Peyer's patch (tissue), 4 donors: ENCODE measurements at regions not wholly inside any gene's neighbourhood (a gene's known extent, or its start where the extent isn't known, plus 50 kb on each side); places are given as distances from the start of the nearest gene placed in this dataset.
"Not testable (repeated sequence)": the region's sequence is repeated elsewhere in the genome, so short reads cannot be mapped to it uniquely, and the experiment has no call there.

Experiments used
- DNase-seq, 3 donors: peaks; one replicate each; pipeline ENCODE4 v3.0.0-alpha.2; 2017 to 2019
- H3K27ac ChIP-seq, 4 donors: fragments of 200-600 bp; sonication (generic); one replicate each; pipeline ENCODE4 v1.5.1; 2016 to 2019
- H3K27me3 ChIP-seq, 2 donors: fragments of 200-600 bp; sonication (generic); one replicate each; pipeline ENCODE4 v1.5.1; 2019
- H3K36me3 ChIP-seq, 3 donors: fragments of 200-600 bp; sonication (generic); one replicate each; pipeline ENCODE4 v1.5.1; 2016 to 2019
- H3K4me1 ChIP-seq, 4 donors: fragments of 200-600 bp; sonication (generic); one replicate each; pipeline ENCODE4 v1.5.1; 2016 to 2019
- H3K4me3 ChIP-seq, 4 donors: fragments of 200-600 bp; sonication (generic); 1 replicate in 3 of 4; 2 replicates in 1 of 4; pipeline ENCODE4 v1.5.1; 2016 to 2019; ENCODE audit warnings: mild to moderate bottlenecking in 1 of 4
- H3K9me3 ChIP-seq, 4 donors: fragments of 200-600 bp; sonication (generic); one replicate each; pipeline ENCODE4 v1.5.1; 2016 to 2019; ENCODE audit warnings: mild to moderate bottlenecking in 1 of 4
- CTCF ChIP-seq, 6 experiments: fragments of 450-650 bp in 4 of 6; fragments of 200-600 bp in 2 of 6; sonication (generic) in 1 of 6; IDR thresholded peaks; one replicate each; pipeline ENCODE4 v1.5.1; 2017 to 2019; ENCODE audit warnings: antibody characterized with exemption in 6 of 6, mild to moderate bottlenecking in 3 of 6, moderate library complexity in 1 of 6
- POLR2A ChIP-seq, 2 donors: fragments of 450-650 bp; IDR thresholded peaks; one replicate each; pipeline ENCODE4 v1.5.1; 2017; ENCODE audit warnings: antibody characterized with exemption in 2 of 2, mild to moderate bottlenecking in 2 of 2, moderate library complexity in 2 of 2

DNA sequence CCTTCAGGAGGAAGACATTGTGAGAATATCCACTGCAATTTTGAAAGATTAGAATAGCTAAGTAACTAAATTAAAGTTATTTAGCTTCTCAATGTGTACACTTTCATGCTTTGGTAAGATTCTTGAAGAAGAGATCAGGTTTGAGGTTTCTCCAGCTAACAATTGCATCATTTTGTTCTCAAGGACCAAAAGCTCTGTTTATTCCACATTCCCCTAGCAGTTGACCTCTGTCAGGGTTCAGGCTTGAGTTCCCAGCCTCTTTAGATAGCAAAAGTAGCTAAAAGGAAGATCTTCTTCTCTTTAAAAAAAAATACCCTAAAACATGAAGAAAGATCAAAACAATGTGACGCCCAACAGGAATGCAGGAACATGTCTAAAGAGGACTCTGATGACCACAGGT lies 179.4 kb upstream of the IGFBP3 start:
- no peaks in the 10 kb centered on the region for H3K36me3 ChIP-seq

GRCh38 chr7:46099076-46099475 lies 178.0 kb upstream of the IGFBP3 start:
- H3K36me3 ChIP-seq, result no peaks in the 10 kb centered on the region
- H3K4me1 ChIP-seq, result no peaks in the 10 kb centered on the region
- no peak overlapping the region for H3K4me3 ChIP-seq
- H3K9me3 ChIP-seq, result no peaks in the 10 kb centered on the region
- TF ChIP-seq CTCF (IDR thresholded peaks at IDR 0.05), result no peak
- TF ChIP-seq POLR2A (IDR thresholded peaks at IDR 0.05), result no peak
- no peak overlapping the region for H3K27ac ChIP-seq
- H3K27me3 ChIP-seq, result no peaks in the 10 kb centered on the region
- no peak for DNase-seq

More for the DNA sequence above, 179.4 kb upstream of the IGFBP3 start:
- Histone ChIP-seq H3K27ac (no peak overlapping the region), H3K27me3 (no peaks in the 10 kb centered on the region), H3K9me3 (no peaks in the 10 kb centered on the region), H3K4me1 (no peaks in the 10 kb centered on the region), H3K4me3 (no peak overlapping the region)
- TF ChIP-seq CTCF (IDR thresholded peaks at IDR 0.05), result no peak
- no peak for TF ChIP-seq POLR2A (IDR thresholded peaks at IDR 0.05)
- DNase-seq, result no peak

DNA sequence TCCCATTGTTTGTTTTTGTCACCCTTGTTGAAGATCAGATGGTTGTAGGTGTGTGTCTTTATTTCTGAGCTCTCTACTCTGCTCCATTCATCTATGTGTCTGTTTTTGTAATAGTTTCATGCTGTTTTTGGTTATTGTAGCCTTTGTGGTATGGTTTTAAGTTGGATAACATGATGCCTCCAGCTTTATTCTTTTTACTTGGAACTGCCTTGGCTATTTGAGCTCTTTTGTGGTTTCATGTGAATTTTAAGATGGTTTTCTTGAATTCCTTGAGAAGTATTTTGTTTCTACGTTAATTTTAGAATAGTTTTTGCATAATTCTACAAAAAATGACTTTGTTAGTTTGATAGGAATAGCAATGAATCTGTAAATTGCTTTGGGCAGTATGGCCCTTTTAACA lies 170.0 kb upstream of the IGFBP3 start:
- Histone ChIP-seq H3K9me3 (no peaks in the 10 kb centered on the region), H3K4me1 (no peaks in the 10 kb centered on the region), H3K36me3 (no peaks in the 10 kb centered on the region), H3K4me3 (no peak overlapping the region), H3K27me3 (no peaks in the 10 kb centered on the region), H3K27ac (no peak overlapping the region)
- no peak for TF ChIP-seq CTCF (IDR thresholded peaks at IDR 0.05)
- no peak for TF ChIP-seq POLR2A (IDR thresholded peaks at IDR 0.05)
- DNase-seq, result no peak

GRCh38 chr7:46089281-46089680 lies 168.2 kb upstream of the IGFBP3 start:
- H3K36me3 ChIP-seq, result no peaks in the 10 kb centered on the region
- DNase-seq, result no peak
- H3K27me3 ChIP-seq, result no peaks in the 10 kb centered on the region
- H3K4me3 ChIP-seq, result no peak overlapping the region
- no peak overlapping the region for H3K27ac ChIP-seq
- no peaks in the 10 kb centered on the region for H3K4me1 ChIP-seq
- no peaks in the 10 kb centered on the region for H3K9me3 ChIP-seq
- TF ChIP-seq POLR2A (IDR thresholded peaks at IDR 0.05), result no peak
- TF ChIP-seq CTCF (IDR thresholded peaks at IDR 0.05), result no peak

GRCh38 chr7:46088486-46088885 lies 167.4 kb upstream of the IGFBP3 start:
- not testable (repeated sequence) for H3K4me1 ChIP-seq, H3K9me3 ChIP-seq, H3K36me3 ChIP-seq, H3K4me3 ChIP-seq, H3K27ac ChIP-seq, DNase-seq, H3K27me3 ChIP-seq

DNA sequence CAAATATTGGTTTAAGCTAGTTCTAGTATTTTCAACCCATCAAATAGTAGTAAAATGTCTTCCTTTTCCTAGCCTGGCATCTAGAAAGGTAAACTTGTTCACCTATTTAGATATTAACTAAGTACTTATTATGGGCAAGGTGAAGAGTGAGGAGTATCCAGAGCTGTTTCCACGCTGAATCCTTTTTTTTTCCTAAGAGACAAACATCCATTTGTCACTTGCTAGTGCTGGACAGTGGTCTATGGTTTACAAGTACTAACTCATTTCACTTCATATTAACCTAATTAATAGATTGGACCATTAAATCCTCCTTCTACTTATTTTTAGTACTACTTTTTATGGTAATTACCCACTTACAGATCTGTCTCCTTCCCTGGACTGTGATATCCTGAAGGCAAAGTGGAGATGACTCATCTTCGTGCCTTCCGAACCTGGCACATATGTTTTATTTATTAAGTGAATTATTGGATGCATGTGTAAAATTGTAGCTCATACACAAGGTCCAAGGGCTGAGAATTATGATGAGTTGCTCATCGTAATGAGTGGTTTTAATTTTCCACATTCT lies 159.6 kb upstream of the IGFBP3 start:
- TF ChIP-seq CTCF (IDR thresholded peaks at IDR 0.05) (no peak), POLR2A (IDR thresholded peaks at IDR 0.05) (no peak)
- Histone ChIP-seq H3K4me1 (no peaks in the 10 kb centered on the region), H3K4me3 (no peak overlapping the region), H3K27me3 (no peaks in the 10 kb centered on the region), H3K36me3 (no peaks in the 10 kb centered on the region), H3K9me3 (no peaks in the 10 kb centered on the region), H3K27ac (no peak overlapping the region)
- no peak for DNase-seq
